Smooth muscle cell (in vitro differentiated cells): ENCODE measurements at regions not wholly inside any gene's neighbourhood (a gene's known extent, or its start where the extent isn't known, plus 50 kb on each side); places are given as distances from the start of the nearest gene placed in this dataset.
A peak's percentile ranks its signal among the peaks of the same experiment; 100 is the strongest.

ENCODE experiments used
- DNase-seq: peaks from one replicate; lab custom pipeline; 2025; ENCODE audit not compliant: unreplicated experiment; lab: John Stamatoyannopoulos, UW
- H2AFZ ChIP-seq: fragments of 200-600 bp; sonication (generic); 2 replicates; pipeline ENCODE4 v1.6.0; 2016; ENCODE audit warnings: antibody characterized with exemption, low read depth, mild to moderate bottlenecking
- H3F3A ChIP-seq: fragments of 200-600 bp; sonication (generic); 2 replicates; pipeline ENCODE4 v1.6.0; 2017; ENCODE audit warnings: antibody characterized with exemption, low read depth
- H3K27ac ChIP-seq: fragments of 200-600 bp; sonication (generic); 2 replicates; pipeline ENCODE4 v1.5.1; 2016; ENCODE audit warnings: low read depth, mild to moderate bottlenecking
- H3K27me3 ChIP-seq: fragments of 200-600 bp; sonication (generic); 2 replicates; pipeline ENCODE4 v1.6.1; 2016; ENCODE audit warnings: low read depth, mild to moderate bottlenecking
- H3K36me3 ChIP-seq: fragments of 200-600 bp; sonication (generic); 2 replicates; pipeline ENCODE4 v1.5.1; 2016; ENCODE audit warnings: low read depth
- H3K4me1 ChIP-seq: fragments of 200-600 bp; sonication (generic); 2 replicates; pipeline ENCODE4 v1.5.1; 2016; ENCODE audit warnings: low read depth
- H3K4me2 ChIP-seq: fragments of 200-600 bp; sonication (generic); 2 replicates; pipeline ENCODE4 v1.6.0; 2016; ENCODE audit warnings: mild to moderate bottlenecking
- H3K4me3 ChIP-seq: fragments of 200-600 bp; sonication (generic); 2 replicates; pipeline ENCODE4 v1.5.1; 2016; ENCODE audit warnings: mild to moderate bottlenecking
- H3K79me2 ChIP-seq: fragments of 200-600 bp; sonication (generic); 2 replicates; pipeline ENCODE4 v1.6.0; 2016; ENCODE audit warnings: low read depth, mild to moderate bottlenecking
- H3K9ac ChIP-seq: fragments of 200-600 bp; sonication (generic); 2 replicates; pipeline ENCODE4 v1.6.0; 2016; ENCODE audit warnings: low read depth
- H3K9me3 ChIP-seq: fragments of 200-600 bp; sonication (generic); replicated peaks from 2 replicates; pipeline ENCODE4 v1.5.1; 2016; ENCODE audit warnings: low read depth
- H4K20me1 ChIP-seq: fragments of 200-600 bp; sonication (generic); 2 replicates; pipeline ENCODE4 v1.6.0; 2016; ENCODE audit warnings: low read depth
- WGBS: methylation state at CpG from one replicate; pipeline ENCODE4 v1.1.7; 2016; ENCODE audit warnings: low lambda C conversion rate; 5-methylcytosine and 5-hydroxymethylcytosine counted together
- TF ChIP-seq, protein P1 (sequence below): fragments of 200-600 bp; sonication (generic); IDR thresholded peaks from 2 replicates; pipeline ENCODE4 v1.5.1; 2017; ENCODE audit warnings: borderline replicate concordance, mild to moderate bottlenecking, antibody characterized with exemption; ENCODE audit not compliant: insufficient read depth, poor library complexity, severe bottlenecking

DNA sequence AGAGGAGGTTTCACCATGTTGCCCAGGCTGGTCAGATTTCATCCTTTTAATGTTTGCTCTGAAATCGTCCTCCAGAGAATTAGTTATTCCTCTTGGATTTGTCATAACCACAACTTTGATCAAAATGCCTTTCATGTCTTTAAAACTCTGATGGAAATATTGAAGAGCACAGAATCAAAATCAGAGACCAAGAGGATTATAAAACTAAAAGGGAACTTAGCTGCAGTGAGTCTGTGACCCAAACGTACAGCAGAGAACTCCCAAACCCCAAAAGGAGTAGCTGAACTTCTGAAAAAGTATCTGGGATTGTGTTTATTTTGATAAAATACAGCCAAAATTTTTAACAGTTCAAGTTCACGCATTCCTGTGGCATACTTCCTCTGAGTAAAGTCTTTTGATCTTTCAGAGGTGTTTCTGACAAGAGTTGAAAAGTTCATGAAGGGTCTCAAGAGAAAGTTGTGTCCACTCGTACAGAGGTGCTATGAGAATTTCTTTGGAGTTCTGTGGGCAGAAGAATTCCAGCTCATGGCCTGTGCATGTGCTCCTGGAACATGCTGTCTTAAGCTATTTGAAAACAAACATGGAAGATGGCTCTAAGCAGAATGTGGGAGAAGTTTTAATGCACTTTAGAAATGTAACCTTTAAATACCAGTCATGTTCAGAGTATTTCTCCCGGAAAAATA lies 124.0 kb downstream of the ESM1 start:
- Histone ChIP-seq H3K27me3 (no peaks in the 10 kb centered on the region), H3K4me1 (no peaks in the 10 kb centered on the region), H3K4me2 (peak overlapping the region; percentile 3), H2AFZ (no peak overlapping the region), H3K79me2 (no peaks in the 10 kb centered on the region), H4K20me1 (no peaks in the 10 kb centered on the region), H3K27ac (peak overlapping the region; percentile 44), H3K4me3 (no peak overlapping the region), H3K9ac (no peak overlapping the region), H3F3A (no peaks in the 10 kb centered on the region), H3K36me3 (no peaks in the 10 kb centered on the region), H3K9me3 (no peaks in the 10 kb centered on the region)
- TF ChIP-seq, protein P1, sequence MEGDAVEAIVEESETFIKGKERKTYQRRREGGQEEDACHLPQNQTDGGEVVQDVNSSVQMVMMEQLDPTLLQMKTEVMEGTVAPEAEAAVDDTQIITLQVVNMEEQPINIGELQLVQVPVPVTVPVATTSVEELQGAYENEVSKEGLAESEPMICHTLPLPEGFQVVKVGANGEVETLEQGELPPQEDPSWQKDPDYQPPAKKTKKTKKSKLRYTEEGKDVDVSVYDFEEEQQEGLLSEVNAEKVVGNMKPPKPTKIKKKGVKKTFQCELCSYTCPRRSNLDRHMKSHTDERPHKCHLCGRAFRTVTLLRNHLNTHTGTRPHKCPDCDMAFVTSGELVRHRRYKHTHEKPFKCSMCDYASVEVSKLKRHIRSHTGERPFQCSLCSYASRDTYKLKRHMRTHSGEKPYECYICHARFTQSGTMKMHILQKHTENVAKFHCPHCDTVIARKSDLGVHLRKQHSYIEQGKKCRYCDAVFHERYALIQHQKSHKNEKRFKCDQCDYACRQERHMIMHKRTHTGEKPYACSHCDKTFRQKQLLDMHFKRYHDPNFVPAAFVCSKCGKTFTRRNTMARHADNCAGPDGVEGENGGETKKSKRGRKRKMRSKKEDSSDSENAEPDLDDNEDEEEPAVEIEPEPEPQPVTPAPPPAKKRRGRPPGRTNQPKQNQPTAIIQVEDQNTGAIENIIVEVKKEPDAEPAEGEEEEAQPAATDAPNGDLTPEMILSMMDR, result no peak
- DNase-seq, result no peak
- WGBS, result 52% methylated on average over 5 of the region's 5 CpGs

DNA sequence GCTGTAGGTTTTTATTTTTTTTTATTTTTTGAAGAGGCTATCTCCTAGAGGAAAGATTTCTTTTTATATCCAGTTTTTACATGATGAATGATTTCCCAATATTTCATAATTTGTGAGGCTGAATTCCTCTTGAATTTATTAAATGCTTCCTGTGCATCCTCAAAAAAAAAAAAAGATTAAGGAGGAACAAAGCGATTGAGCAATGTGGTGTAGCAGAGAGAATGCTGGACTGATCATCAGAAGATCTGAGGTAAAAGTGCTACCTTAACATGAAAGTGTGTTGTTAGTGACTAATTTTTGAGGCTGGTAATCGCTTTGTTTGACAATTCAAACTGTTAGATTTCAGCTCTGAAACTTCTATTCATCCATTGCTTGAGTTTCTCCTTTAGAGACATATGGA lies 125.1 kb downstream of the ESM1 start:
- Histone ChIP-seq H3K27me3 (no peaks in the 10 kb centered on the region), H4K20me1 (no peaks in the 10 kb centered on the region), H3K4me1 (no peaks in the 10 kb centered on the region), H3K79me2 (no peaks in the 10 kb centered on the region), H3K9ac (no peak overlapping the region), H3K27ac (no peak overlapping the region), H3K4me3 (no peak overlapping the region), H3K36me3 (no peaks in the 10 kb centered on the region), H3K9me3 (no peaks in the 10 kb centered on the region), H3F3A (no peaks in the 10 kb centered on the region), H2AFZ (no peak overlapping the region), H3K4me2 (no peak overlapping the region)
- TF ChIP-seq, protein P1, result no peak
- WGBS, result 92% methylated on average over 2 of the region's 2 CpGs
- DNase-seq, result no peak

DNA sequence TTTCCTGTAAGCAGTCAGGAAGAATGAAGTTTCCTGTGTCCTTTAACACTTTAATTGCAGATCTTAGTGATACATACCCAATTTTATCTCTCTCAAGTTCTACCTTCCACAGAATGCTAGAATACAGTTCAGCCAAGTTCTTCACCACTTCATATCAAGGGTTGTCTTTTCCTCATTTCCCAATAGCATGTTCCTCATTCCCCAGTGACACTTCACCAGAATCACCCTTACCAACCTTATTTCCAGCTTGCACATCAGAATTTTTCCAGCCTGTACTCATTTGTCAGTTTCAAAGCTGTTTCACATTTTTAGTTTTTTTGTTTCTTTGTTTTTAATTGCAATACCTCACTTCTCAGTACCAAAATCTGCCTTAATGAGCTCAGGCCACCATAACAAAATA lies 126.1 kb downstream of the ESM1 start:
- Histone ChIP-seq H3K27me3 (no peaks in the 10 kb centered on the region), H3K4me1 (no peaks in the 10 kb centered on the region), H2AFZ (no peak overlapping the region), H4K20me1 (no peaks in the 10 kb centered on the region), H3K9ac (no peak overlapping the region), H3F3A (no peaks in the 10 kb centered on the region), H3K9me3 (no peaks in the 10 kb centered on the region), H3K4me2 (no peak overlapping the region), H3K79me2 (no peaks in the 10 kb centered on the region), H3K27ac (no peak overlapping the region), H3K4me3 (no peak overlapping the region), H3K36me3 (no peaks in the 10 kb centered on the region)
- TF ChIP-seq, protein P1, result no peak
- no peak for DNase-seq

DNA sequence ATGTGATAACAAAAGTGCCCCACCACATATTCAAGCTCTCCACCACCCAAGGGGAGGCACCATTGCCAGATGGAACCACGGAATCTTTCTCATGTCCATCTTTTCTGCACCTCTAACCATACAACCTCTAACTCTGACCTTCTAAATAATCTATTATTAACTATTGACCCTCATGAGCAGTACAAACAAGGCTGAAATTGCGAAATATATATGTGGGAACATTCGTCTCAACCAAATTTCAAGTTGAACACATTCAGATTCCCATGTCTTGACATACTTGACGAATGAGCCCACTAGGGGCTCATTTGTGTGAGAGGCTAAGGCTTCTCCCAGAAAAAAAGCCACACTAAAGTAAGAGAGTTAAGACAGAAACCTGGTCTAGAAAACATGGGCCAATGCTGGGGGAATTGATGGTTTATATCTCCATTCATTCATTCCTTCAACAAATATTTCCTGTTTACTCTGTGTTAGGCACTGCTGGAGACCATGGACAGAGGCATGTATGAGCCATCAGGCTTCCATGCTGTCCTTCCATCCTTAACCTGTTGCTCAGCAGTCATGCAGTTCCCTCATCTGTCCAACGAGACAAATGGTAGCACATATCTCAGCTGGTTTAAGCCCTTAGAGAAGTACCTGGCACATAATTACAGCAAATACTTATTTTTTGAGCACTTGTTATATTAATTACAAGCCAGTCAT lies 130.4 kb downstream of the ESM1 start:
- WGBS, result 92% methylated on average over 5 of the region's 5 CpGs
- no peak overlapping the region for H3K4me3 ChIP-seq
- H3K36me3 ChIP-seq, result no peaks in the 10 kb centered on the region
- H4K20me1 ChIP-seq, result no peaks in the 10 kb centered on the region
- H2AFZ ChIP-seq, result no peak overlapping the region
- no peaks in the 10 kb centered on the region for H3K9me3 ChIP-seq
- no peak overlapping the region for H3K4me2 ChIP-seq
- no peak for DNase-seq
- no peaks in the 10 kb centered on the region for H3K4me1 ChIP-seq
- no peaks in the 10 kb centered on the region for H3F3A ChIP-seq
- no peaks in the 10 kb centered on the region for H3K79me2 ChIP-seq
- H3K27me3 ChIP-seq, result no peaks in the 10 kb centered on the region
- no peak overlapping the region for H3K27ac ChIP-seq
- TF ChIP-seq, protein P1, result no peak
- H3K9ac ChIP-seq, result no peak overlapping the region
